ENCODE measurements at regions not wholly inside any gene's neighbourhood (a gene's known extent, or its start where the extent isn't known, plus 50 kb on each side); places are given as distances from the start of the nearest gene placed in this dataset.

- H3K9ac ChIP-seq (ENCODE audit: low read depth in 2 of 2, low read length in 2 of 2): no peak overlapping the region
- no peaks in the 10 kb centered on the region for H3K9me3 ChIP-seq
- intact Hi-C loops (cut with DNase I): no loop called here
- DNase-seq: no peak
- TF ChIP-seq, protein P1, sequence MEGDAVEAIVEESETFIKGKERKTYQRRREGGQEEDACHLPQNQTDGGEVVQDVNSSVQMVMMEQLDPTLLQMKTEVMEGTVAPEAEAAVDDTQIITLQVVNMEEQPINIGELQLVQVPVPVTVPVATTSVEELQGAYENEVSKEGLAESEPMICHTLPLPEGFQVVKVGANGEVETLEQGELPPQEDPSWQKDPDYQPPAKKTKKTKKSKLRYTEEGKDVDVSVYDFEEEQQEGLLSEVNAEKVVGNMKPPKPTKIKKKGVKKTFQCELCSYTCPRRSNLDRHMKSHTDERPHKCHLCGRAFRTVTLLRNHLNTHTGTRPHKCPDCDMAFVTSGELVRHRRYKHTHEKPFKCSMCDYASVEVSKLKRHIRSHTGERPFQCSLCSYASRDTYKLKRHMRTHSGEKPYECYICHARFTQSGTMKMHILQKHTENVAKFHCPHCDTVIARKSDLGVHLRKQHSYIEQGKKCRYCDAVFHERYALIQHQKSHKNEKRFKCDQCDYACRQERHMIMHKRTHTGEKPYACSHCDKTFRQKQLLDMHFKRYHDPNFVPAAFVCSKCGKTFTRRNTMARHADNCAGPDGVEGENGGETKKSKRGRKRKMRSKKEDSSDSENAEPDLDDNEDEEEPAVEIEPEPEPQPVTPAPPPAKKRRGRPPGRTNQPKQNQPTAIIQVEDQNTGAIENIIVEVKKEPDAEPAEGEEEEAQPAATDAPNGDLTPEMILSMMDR (IDR thresholded peaks at IDR 0.05): no peak
- H3K36me3 ChIP-seq: no peaks in the 10 kb centered on the region
- no peaks in the 10 kb centered on the region for H3K27me3 ChIP-seq
- H3K27ac ChIP-seq: no peak overlapping the region
- no peaks in the 10 kb centered on the region for H3K4me1 ChIP-seq
- H3K4me3 ChIP-seq: no peak overlapping the region
These were observed 79.4 kb upstream of the HIF1A start for GRCh38 chr14:61615743-61616523.

- TF ChIP-seq, protein P1 (IDR thresholded peaks at IDR 0.05): no peak
- intact Hi-C loops (cut with DNase I): no loop called here
- Histone ChIP-seq H3K27me3 (no peaks in the 10 kb centered on the region), H3K9me3 (no peaks in the 10 kb centered on the region), H3K27ac (no peak overlapping the region), H3K4me1 (no peaks in the 10 kb centered on the region), H3K4me3 (no peak overlapping the region), H3K36me3 (no peaks in the 10 kb centered on the region), H3K9ac (ENCODE audit: low read depth in 2 of 2, low read length in 2 of 2) (no peak overlapping the region)
- DNase-seq: no peak
These were observed 78.7 kb upstream of the HIF1A start for GRCh38 chr14:61616524-61617185.

GRCh38 chr14:61618448-61618847, 76.9 kb upstream of the HIF1A start:
- DNase-seq: no peak
- TF ChIP-seq, protein P1 (IDR thresholded peaks at IDR 0.05): no peak

DNA sequence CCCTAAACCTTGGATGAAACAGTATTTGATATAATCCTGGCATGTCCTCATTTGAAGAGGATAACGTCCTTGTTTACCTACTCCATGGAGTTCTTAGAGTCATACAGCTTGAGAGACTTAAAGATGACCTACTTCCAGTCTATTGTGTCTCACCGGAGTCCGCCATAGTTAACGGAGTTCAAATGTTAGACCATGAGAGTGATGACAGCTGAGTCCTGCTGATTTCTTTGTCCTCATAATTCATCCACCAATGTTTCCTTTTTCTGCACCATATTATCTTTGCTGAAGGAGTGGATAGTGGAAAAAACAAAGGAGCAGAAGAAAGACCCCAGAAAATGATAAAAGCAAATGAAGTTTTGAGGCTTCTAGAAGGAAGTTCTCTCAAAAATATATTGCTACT, 75.8 kb upstream of the HIF1A start:
- no peaks in the 10 kb centered on the region for H3K27me3 ChIP-seq
- intact Hi-C loops (cut with DNase I): no loop called here
- no peak for DNase-seq
- no peaks in the 10 kb centered on the region for H3K4me1 ChIP-seq
- TF ChIP-seq, protein P1 (IDR thresholded peaks at IDR 0.05): no peak
- no peaks in the 10 kb centered on the region for H3K9me3 ChIP-seq
- H3K4me3 ChIP-seq: no peak overlapping the region
- H3K36me3 ChIP-seq: no peaks in the 10 kb centered on the region
- no peak overlapping the region for H3K27ac ChIP-seq
- H3K9ac ChIP-seq (ENCODE audit: low read depth in 2 of 2, low read length in 2 of 2): no peak overlapping the region

More at GRCh38 chr14:61618448-61618847, 76.9 kb upstream of the HIF1A start:
- Histone ChIP-seq H3K4me1 (no peaks in the 10 kb centered on the region), H3K27me3 (no peaks in the 10 kb centered on the region), H3K9me3 (no peaks in the 10 kb centered on the region), H3K36me3 (no peaks in the 10 kb centered on the region), H3K4me3 (no peak overlapping the region), H3K9ac (ENCODE audit: low read depth in 2 of 2, low read length in 2 of 2) (no peak overlapping the region), H3K27ac (no peak overlapping the region)
- intact Hi-C loops (cut with DNase I): no loop called here

- Histone ChIP-seq H3K9me3 (no peaks in the 10 kb centered on the region), H3K9ac (ENCODE audit: low read depth in 2 of 2, low read length in 2 of 2) (no peak overlapping the region), H3K36me3 (no peaks in the 10 kb centered on the region), H3K4me3 (no peak overlapping the region), H3K27ac (peak overlapping the region; percentile 10), H3K4me1 (no peaks in the 10 kb centered on the region), H3K27me3 (no peaks in the 10 kb centered on the region)
- intact Hi-C loops (cut with DNase I): no loop called here
- TF ChIP-seq, protein P1 (IDR thresholded peaks at IDR 0.05): no peak
- no peak for DNase-seq
These were observed 75.0 kb upstream of the HIF1A start for GRCh38 chr14:61620130-61620946.

All from colonic mucosa (tissue), 4 donors.